Ishikawa (cell line): ENCODE measurements at regions not wholly inside any gene's neighbourhood (a gene's known extent, or its start where the extent isn't known, plus 50 kb on each side); places are given as distances from the start of the nearest gene placed in this dataset.

Experiments
- CEBPB ChIP-seq: IDR thresholded peaks from 2 replicates; pipeline ENCODE4 v1.6.1; 2012
- CREB1 ChIP-seq: IDR thresholded peaks from 2 replicates; pipeline ENCODE4 v1.6.1; 2012; ENCODE audit warnings: low read depth
- EGR1 ChIP-seq: IDR thresholded peaks from 2 replicates; pipeline ENCODE4 v1.6.1; 2012
- EP300 ChIP-seq: IDR thresholded peaks from 2 replicates; pipeline ENCODE4 v1.6.1; 2012; ENCODE audit warnings: borderline replicate concordance
- FOXM1 ChIP-seq: IDR thresholded peaks from 2 replicates; pipeline ENCODE4 v1.6.1; 2012; ENCODE audit warnings: low read depth, borderline replicate concordance
- MAX ChIP-seq: IDR thresholded peaks from 2 replicates; pipeline ENCODE4 v1.6.1; 2012
- RAD21 ChIP-seq: IDR thresholded peaks from 2 replicates; pipeline ENCODE4 v1.6.1; 2012; ENCODE audit warnings: low read depth
- REST ChIP-seq: IDR thresholded peaks from 2 replicates; pipeline ENCODE4 v1.6.1; 2012; ENCODE audit warnings: low read depth, mild to moderate bottlenecking
- TAF1 ChIP-seq: IDR thresholded peaks from 2 replicates; pipeline ENCODE4 v1.6.1; 2012; ENCODE audit warnings: low read depth, mild to moderate bottlenecking
- TCF12 ChIP-seq: IDR thresholded peaks from 2 replicates; pipeline ENCODE4 v1.6.1; 2012; ENCODE audit warnings: low read depth
- TEAD4 ChIP-seq: IDR thresholded peaks from 2 replicates; pipeline ENCODE4 v1.6.1; 2012
- USF1 ChIP-seq: IDR thresholded peaks from 2 replicates; pipeline ENCODE4 v1.6.1; 2012
- YY1 ChIP-seq: IDR thresholded peaks from 2 replicates; pipeline ENCODE4 v1.6.1; 2012; ENCODE audit warnings: low read depth
- ZBTB7A ChIP-seq: IDR thresholded peaks from 2 replicates; pipeline ENCODE4 v1.6.1; 2012; ENCODE audit warnings: low read depth

- TF ChIP-seq MAX, result no peak
- no peak for TF ChIP-seq CEBPB
- TF ChIP-seq CREB1, result no peak
- no peak for TF ChIP-seq EP300
- no peak for TF ChIP-seq USF1
- peak; percentile 32; the same call in 1 of the 2 replicates for TF ChIP-seq EGR1
- TF ChIP-seq TCF12, result no peak
- TF ChIP-seq TAF1, result no peak
- no peak for TF ChIP-seq REST
- TF ChIP-seq RAD21, result no peak
- TF ChIP-seq TEAD4, result no peak
- no peak for TF ChIP-seq FOXM1
- no peak for TF ChIP-seq YY1
- TF ChIP-seq ZBTB7A, result no peak
Measured at GRCh38 chr6:165987483-165988301, 180.0 kb downstream of the TBXT start.
